ENCODE measurements at regions not wholly inside any gene's neighbourhood (a gene's known extent, or its start where the extent isn't known, plus 50 kb on each side); places are given as distances from the start of the nearest gene placed in this dataset.

DNA sequence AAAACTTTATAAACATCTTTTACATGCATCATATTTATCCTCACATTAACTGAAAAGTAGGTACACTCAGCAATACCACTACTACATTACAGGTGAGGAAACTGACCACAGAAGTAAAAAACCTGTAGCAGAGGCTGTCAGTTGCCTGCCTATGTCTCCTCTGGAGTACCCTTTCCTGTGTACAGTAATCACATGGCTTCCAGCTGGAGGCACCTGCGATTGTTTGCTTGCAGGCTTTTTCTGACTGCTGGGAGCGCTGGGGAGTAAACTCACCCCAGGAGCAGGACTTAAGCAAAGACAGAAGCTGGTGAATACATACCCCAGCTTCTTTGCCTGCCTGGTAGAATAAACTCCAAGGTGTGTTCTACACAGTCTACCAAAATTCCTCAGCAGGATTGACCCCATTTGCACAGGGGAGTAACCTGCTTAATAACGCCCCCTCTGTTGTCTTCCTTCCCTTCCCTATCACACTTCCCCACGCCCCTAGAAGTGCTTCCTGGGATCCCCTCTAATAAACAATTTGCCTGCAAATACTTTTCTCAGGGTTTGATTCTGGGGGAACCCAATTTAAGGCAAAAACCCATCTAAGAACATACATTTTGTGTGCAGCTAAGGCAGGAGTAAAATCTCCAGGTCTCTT is 138.9 kb downstream of the PTH2R start:
- no peak for DNase-seq
- no peak overlapping the region for H3K27ac ChIP-seq
- intact Hi-C loops (cut with DNase I; ENCODE audit: low total_unique reads), result no loop called here
- H3K27me3 ChIP-seq, result no peaks in the 10 kb centered on the region
- H3K36me3 ChIP-seq, result no peaks in the 10 kb centered on the region
- no peak for TF ChIP-seq POLR2A (IDR thresholded peaks at IDR 0.05)
- TF ChIP-seq, protein P1, sequence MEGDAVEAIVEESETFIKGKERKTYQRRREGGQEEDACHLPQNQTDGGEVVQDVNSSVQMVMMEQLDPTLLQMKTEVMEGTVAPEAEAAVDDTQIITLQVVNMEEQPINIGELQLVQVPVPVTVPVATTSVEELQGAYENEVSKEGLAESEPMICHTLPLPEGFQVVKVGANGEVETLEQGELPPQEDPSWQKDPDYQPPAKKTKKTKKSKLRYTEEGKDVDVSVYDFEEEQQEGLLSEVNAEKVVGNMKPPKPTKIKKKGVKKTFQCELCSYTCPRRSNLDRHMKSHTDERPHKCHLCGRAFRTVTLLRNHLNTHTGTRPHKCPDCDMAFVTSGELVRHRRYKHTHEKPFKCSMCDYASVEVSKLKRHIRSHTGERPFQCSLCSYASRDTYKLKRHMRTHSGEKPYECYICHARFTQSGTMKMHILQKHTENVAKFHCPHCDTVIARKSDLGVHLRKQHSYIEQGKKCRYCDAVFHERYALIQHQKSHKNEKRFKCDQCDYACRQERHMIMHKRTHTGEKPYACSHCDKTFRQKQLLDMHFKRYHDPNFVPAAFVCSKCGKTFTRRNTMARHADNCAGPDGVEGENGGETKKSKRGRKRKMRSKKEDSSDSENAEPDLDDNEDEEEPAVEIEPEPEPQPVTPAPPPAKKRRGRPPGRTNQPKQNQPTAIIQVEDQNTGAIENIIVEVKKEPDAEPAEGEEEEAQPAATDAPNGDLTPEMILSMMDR (IDR thresholded peaks at IDR 0.05), result no peak
- no peaks in the 10 kb centered on the region for H3K4me1 ChIP-seq
- H3K9me3 ChIP-seq, result no peaks in the 10 kb centered on the region
- no peak overlapping the region for H3K4me3 ChIP-seq

DNA sequence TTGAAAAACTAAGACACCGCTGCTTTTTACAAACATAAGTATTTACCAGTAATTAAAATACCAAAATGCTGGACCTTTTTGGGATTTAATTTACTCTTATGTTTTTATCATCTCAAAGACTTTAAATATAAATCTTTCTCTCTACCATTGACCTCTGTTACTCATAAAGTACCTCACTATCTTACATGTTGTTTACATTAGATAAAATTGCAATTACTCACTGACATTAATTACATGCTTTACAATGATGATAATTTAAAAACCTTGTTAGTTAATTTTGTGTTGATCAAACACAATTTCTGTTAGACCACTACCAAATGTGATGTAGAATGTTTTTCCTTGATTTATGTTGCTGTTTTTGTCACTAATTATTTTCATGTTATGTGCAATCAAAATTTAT is 139.5 kb downstream of the PTH2R start:
- Histone ChIP-seq H3K27me3 (no peaks in the 10 kb centered on the region), H3K4me3 (no peak overlapping the region), H3K27ac (no peak overlapping the region), H3K4me1 (no peaks in the 10 kb centered on the region), H3K9me3 (no peaks in the 10 kb centered on the region), H3K36me3 (no peaks in the 10 kb centered on the region)
- intact Hi-C loops (cut with DNase I; ENCODE audit: low total_unique reads), result no loop called here
- DNase-seq, result no peak
- no peak for TF ChIP-seq POLR2A (IDR thresholded peaks at IDR 0.05)
- TF ChIP-seq, protein P1 (IDR thresholded peaks at IDR 0.05), result no peak

DNA sequence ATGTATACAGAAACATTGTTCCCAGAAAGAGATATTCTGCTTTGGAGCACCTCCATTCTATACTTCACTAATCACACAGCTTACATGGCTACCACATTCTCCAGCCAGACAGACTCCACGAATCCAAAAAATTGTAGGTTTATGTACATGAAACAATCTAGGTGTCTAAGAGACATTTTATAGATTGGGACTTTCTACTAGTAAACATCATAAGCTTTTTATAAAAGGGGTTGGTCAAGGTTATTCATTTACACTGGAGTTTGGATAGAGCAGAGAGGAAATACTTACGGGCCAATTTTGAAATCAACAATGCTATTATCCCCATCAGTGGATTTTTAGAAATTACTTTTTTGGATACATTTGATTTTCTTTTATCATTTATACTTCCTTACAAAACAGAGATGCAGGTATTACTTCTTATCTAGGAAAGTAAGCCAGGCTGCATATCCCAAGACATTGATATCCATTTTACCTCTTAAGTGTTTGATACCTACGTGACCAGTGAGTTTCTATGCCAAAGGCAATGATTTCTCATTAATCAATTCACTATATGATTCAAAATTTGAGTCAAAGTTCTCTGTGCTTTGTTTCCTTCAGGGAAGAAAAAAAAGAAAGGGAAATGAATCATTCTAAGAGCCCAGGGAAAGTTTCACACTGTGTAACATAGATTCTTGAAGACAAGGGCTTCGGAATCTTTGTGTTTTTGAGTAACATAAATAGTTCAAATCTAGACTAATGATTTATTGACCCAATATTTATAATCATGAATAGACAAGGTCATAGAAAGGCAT is 140.5 kb downstream of the PTH2R start:
- intact Hi-C loops (cut with DNase I; ENCODE audit: low total_unique reads), result no loop called here
- no peaks in the 10 kb centered on the region for H3K36me3 ChIP-seq
- DNase-seq, result no peak

DNA sequence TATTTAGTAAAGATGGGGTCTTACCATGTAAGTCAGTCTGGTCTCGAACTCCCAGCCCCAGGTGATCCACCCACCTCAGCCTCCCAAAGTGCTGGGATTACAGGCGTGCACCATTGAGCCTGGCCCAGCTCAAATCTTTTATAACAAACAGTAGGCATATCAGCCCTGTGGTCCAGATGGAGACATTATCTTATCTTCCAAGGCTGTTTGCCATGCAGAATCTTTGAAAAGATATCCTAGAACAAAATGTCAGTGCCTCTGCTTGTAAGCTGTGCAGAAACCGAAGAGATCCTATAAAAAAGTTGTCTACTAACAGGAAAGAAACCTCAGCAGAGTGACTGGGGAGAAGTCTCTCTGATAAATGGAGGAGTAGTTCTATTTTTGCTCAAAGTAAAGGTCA is 142.1 kb downstream of the PTH2R start:
- H3K4me1 ChIP-seq, result no peaks in the 10 kb centered on the region

More for the DNA sequence above, 140.5 kb downstream of the PTH2R start:
- Histone ChIP-seq H3K4me3 (no peak overlapping the region), H3K27me3 (no peaks in the 10 kb centered on the region), H3K27ac (no peak overlapping the region), H3K4me1 (no peaks in the 10 kb centered on the region), H3K9me3 (no peaks in the 10 kb centered on the region)
- TF ChIP-seq, protein P1 (IDR thresholded peaks at IDR 0.05), result no peak

More for the DNA sequence above, 142.1 kb downstream of the PTH2R start:
- intact Hi-C loops (cut with DNase I; ENCODE audit: low total_unique reads), result no loop called here
- no peak overlapping the region for H3K4me3 ChIP-seq
- no peaks in the 10 kb centered on the region for H3K9me3 ChIP-seq
- no peak for DNase-seq
- H3K27me3 ChIP-seq, result no peaks in the 10 kb centered on the region
- no peaks in the 10 kb centered on the region for H3K36me3 ChIP-seq
- TF ChIP-seq, protein P1 (IDR thresholded peaks at IDR 0.05), result no peak
- TF ChIP-seq POLR2A (IDR thresholded peaks at IDR 0.05), result no peak
- no peak overlapping the region for H3K27ac ChIP-seq

Measured in uterus (tissue), 3 donors.